IMR-90 (cell line): ENCODE measurements at regions not wholly inside any gene's neighbourhood (a gene's known extent, or its start where the extent isn't known, plus 50 kb on each side); places are given as distances from the start of the nearest gene placed in this dataset.

Source experiments
- ATAC-seq: fragments of 200-7000 bp; cut with Tn5 transposase; 2 replicates; pipeline ENCODE4 v1.9.1; 2020; ENCODE audit warnings: low read depth, mild to moderate bottlenecking, moderate library complexity
- BruUV-seq: library from RNA; stranded (reverse); fragments of 400-500 nt; replicated peaks from 2 replicates; lab custom pipeline; 2021; lab: Mats Ljungman, UMichigan
- CTCF ChIA-PET: fragments of 300-600 bp; formaldehyde crosslinking; extraction: SDS; loops from one replicate; lab custom pipeline; 2021; ENCODE audit warnings: antibody characterized with exemption; lab: Yijun Ruan, JAX
- POLR2A ChIA-PET: fragments of 300-600 bp; sonication (Branson Sonifier 250); formaldehyde crosslinking; loops from one replicate; lab custom pipeline; 2022; ENCODE audit warnings: antibody characterized with exemption; ENCODE audit not compliant: unreplicated experiment; lab: Charles Lee
- DNase-seq: peaks from one replicate; pipeline ENCODE4 v3.0.0; 2013
- H2AFZ ChIP-seq: replicated peaks from 2 replicates; pipeline ENCODE3; 2013; ENCODE audit warnings: low read length, mild to moderate bottlenecking; ENCODE audit not compliant: poor library complexity
- H2AK5ac ChIP-seq: 2 replicates; pipeline ENCODE4 v1.6.1; 2013; ENCODE audit warnings: low read depth, low read length, inconsistent platforms
- H2AK9ac ChIP-seq: replicated peaks from 2 replicates; pipeline ENCODE3; 2013; ENCODE audit warnings: mild to moderate bottlenecking, low read depth, low read length, moderate library complexity; ENCODE audit not compliant: poor library complexity
- H2BK120ac ChIP-seq: 2 replicates; pipeline ENCODE4 v1.6.1; 2013; ENCODE audit warnings: low read depth, low read length, inconsistent platforms
- H2BK15ac ChIP-seq: 3 replicates; pipeline ENCODE4 v1.6.1; 2013; ENCODE audit warnings: low read depth, low read length, inconsistent platforms
- H2BK20ac ChIP-seq: 2 replicates; pipeline ENCODE4 v1.6.1; 2013; ENCODE audit warnings: low read depth, mild to moderate bottlenecking, inconsistent platforms, low read length, moderate library complexity
- H2BK5ac ChIP-seq: 2 replicates; pipeline ENCODE4 v1.6.1; 2013; ENCODE audit warnings: mild to moderate bottlenecking, low read depth, low read length, inconsistent platforms; ENCODE audit not compliant: poor library complexity, severe bottlenecking
- H3K14ac ChIP-seq: replicated peaks from 2 replicates; pipeline ENCODE4 v1.6.1; 2013; ENCODE audit warnings: low read depth, low read length, inconsistent platforms
- H3K18ac ChIP-seq: 2 replicates; pipeline ENCODE4 v1.6.1; 2013; ENCODE audit warnings: low read depth, low read length, control low read depth
- H3K23ac ChIP-seq: 2 replicates; pipeline ENCODE4 v1.6.1; 2013; ENCODE audit warnings: low read depth, low read length, inconsistent platforms
- H3K27ac ChIP-seq: 2 replicates; pipeline ENCODE4 v1.5.1; 2013; ENCODE audit warnings: mild to moderate bottlenecking, control low read depth, low read length; ENCODE audit not compliant: insufficient read depth
- H3K27me3 ChIP-seq: 2 replicates; pipeline ENCODE4 v1.6.1; 2013; ENCODE audit warnings: low read length; ENCODE audit not compliant: control insufficient read depth, insufficient read depth
- H3K36me3 ChIP-seq: 2 replicates; pipeline ENCODE4 v1.6.1; 2013; ENCODE audit warnings: low read length, mixed read lengths; ENCODE audit not compliant: control insufficient read depth, insufficient read depth
- H3K4ac ChIP-seq: 2 replicates; pipeline ENCODE4 v1.6.1; 2013; ENCODE audit warnings: low read depth, low read length, inconsistent platforms
- H3K4me1 ChIP-seq: 2 replicates; pipeline ENCODE4 v1.6.1; 2013; ENCODE audit warnings: low read length, mixed read lengths; ENCODE audit not compliant: control insufficient read depth, insufficient read depth
- H3K4me2 ChIP-seq: 2 replicates; pipeline ENCODE4 v1.6.1; 2013; ENCODE audit warnings: low read depth, mild to moderate bottlenecking, control low read depth, low read length, moderate library complexity
- H3K4me3 ChIP-seq: 2 replicates; pipeline ENCODE4 v1.5.1; 2013; ENCODE audit warnings: low read depth, mild to moderate bottlenecking, control low read depth, low read length, moderate library complexity; ENCODE audit not compliant: insufficient read depth
- H3K56ac ChIP-seq: 2 replicates; pipeline ENCODE4 v1.6.1; 2013; ENCODE audit warnings: low read length, inconsistent platforms; ENCODE audit not compliant: insufficient read depth; ENCODE audit errors: extremely low read depth
- H3K79me1 ChIP-seq, 2 experiments: 2 replicates each; pipeline ENCODE4 v1.6.1; 2013; ENCODE audit warnings: low read length in 2 of 2, inconsistent platforms in 1 of 2, low read depth in 1 of 2
- H3K9ac ChIP-seq: 2 replicates; pipeline ENCODE4 v1.6.1; 2013; ENCODE audit warnings: low read depth, low read length, control low read depth
- H3K9me1 ChIP-seq: 2 replicates; pipeline ENCODE4 v1.6.1; 2013; ENCODE audit warnings: low read length, inconsistent platforms; ENCODE audit not compliant: insufficient read depth
- H3K9me3 ChIP-seq: 2 replicates; pipeline ENCODE4 v1.6.1; 2013; ENCODE audit warnings: low read length; ENCODE audit not compliant: control insufficient read depth, insufficient read depth
- H4K20me1 ChIP-seq: 2 replicates; pipeline ENCODE4 v1.6.1; 2013; ENCODE audit warnings: low read length, inconsistent platforms; ENCODE audit not compliant: insufficient read depth
- H4K5ac ChIP-seq: 2 replicates; pipeline ENCODE4 v1.6.1; 2013; ENCODE audit warnings: mild to moderate bottlenecking, low read depth, low read length, control low read depth
- H4K8ac ChIP-seq, 2 experiments: 2 replicates each; pipeline ENCODE4 v1.6.1; 2013; ENCODE audit warnings: low read depth in 2 of 2, low read length in 2 of 2, control low read depth in 1 of 2, inconsistent platforms in 1 of 2
- H4K91ac ChIP-seq: 2 replicates; pipeline ENCODE4 v1.6.1; 2013; ENCODE audit warnings: low read depth, low read length, inconsistent platforms; ENCODE audit not compliant: insufficient read depth
- BHLHE40 ChIP-seq: fragments of 150-350 bp; IDR thresholded peaks from 2 replicates; pipeline ENCODE4 v1.6.1; 2016; ENCODE audit warnings: mild to moderate bottlenecking, low read depth, low read length
- CHD1 ChIP-seq: IDR thresholded peaks from 2 replicates; pipeline ENCODE4 v1.6.1; 2012; ENCODE audit warnings: low read depth, low read length, improper control_type of control experiment
- FOS ChIP-seq: fragments of 150-350 bp; IDR thresholded peaks from 2 replicates; pipeline ENCODE4 v1.6.1; 2016; ENCODE audit warnings: low read depth, low read length
- MAFK ChIP-seq: IDR thresholded peaks from 2 replicates; pipeline ENCODE4 v1.6.1; 2012; ENCODE audit warnings: low read depth, low read length, improper control_type of control experiment
- MAZ ChIP-seq: IDR thresholded peaks from 2 replicates; pipeline ENCODE4 v1.6.1; 2012; ENCODE audit warnings: low read depth, mild to moderate bottlenecking, low read length, improper control_type of control experiment, moderate library complexity, borderline replicate concordance
- MXI1 ChIP-seq: IDR thresholded peaks from 2 replicates; pipeline ENCODE4 v1.6.1; 2012; ENCODE audit warnings: low read depth, mild to moderate bottlenecking, low read length, moderate library complexity, borderline replicate concordance
- POLR2A ChIP-seq: IDR thresholded peaks from 2 replicates; pipeline ENCODE4 v1.6.1; 2012; ENCODE audit warnings: mild to moderate bottlenecking, low read depth, low read length
- RFX5 ChIP-seq: IDR thresholded peaks from 2 replicates; pipeline ENCODE4 v1.8.0; 2012; ENCODE audit warnings: low read depth, mild to moderate bottlenecking, low read length, moderate library complexity
- USF2 ChIP-seq: fragments of 150-350 bp; IDR thresholded peaks from 2 replicates; pipeline ENCODE4 v1.6.1; 2017; ENCODE audit warnings: mild to moderate bottlenecking, antibody characterized with exemption, low read length, low read depth
- WGBS, 2 experiments: methylation state at CpG; one replicate each; pipeline versions ENCODE4 v1.1.5 to v1.1.7; 2013; ENCODE audit warnings: missing lambda C conversion rate in 2 of 2; ENCODE audit not compliant: insufficient read length in 1 of 2; ENCODE audit errors: extremely low coverage in 2 of 2; 5-methylcytosine and 5-hydroxymethylcytosine counted together
- dilution Hi-C: fragments of 300-500 bp; cut with HindIII; formaldehyde crosslinking; loops from one replicate; pipeline ENCODE4 v1.14.3; 2018; ENCODE audit warnings: low sequenced_read_pairs; ENCODE audit not compliant: unreplicated experiment
- in situ Hi-C: fragments of 300-500 bp; cut with MboI; formaldehyde crosslinking; loops from 3 replicates; pipeline ENCODE4 v1.14.3; 2019; ENCODE audit warnings: low sequenced_read_pairs, inconsistent platforms, mixed read lengths
- intact Hi-C: fragments of 100-400 bp; cut with micrococcal nuclease; formaldehyde crosslinking; loops from 2 replicates; pipeline ENCODE4 v1.10.0; 2022
- TF ChIP-seq, protein P1 (sequence below): conservative IDR thresholded peaks from 2 replicates; pipeline ENCODE4 v1.5.1; 2012; ENCODE audit warnings: mild to moderate bottlenecking, low read depth, low read length, improper control_type of control experiment
- TF ChIP-seq, protein P2 (sequence below): fragments of 150-350 bp; IDR thresholded peaks from 2 replicates; pipeline ENCODE4 v1.6.1; 2016; ENCODE audit warnings: low read depth, mild to moderate bottlenecking, low read length, moderate library complexity, borderline replicate concordance

DNA sequence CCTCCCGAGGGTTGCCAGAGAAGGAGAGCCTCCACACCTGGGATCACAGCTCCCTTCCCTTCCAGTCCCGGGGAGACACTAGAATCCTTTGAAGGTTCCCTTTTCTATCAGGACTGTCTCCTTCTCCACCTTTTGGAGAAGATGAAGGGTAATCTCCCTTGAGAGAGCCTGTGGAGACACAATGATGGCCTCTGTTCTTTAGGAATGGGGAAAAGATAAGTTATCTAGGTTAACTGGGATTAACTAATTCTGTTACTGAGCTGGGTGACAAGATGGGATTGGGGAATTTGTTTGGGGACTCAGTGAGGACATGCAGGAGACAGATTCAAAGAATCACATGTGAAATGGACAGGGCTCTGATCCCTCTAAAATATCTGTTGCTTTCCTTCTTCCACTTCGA is 181.1 kb upstream of the BMPER start:
- in situ Hi-C loops: no loop called here
- Histone ChIP-seq H4K91ac (no peak overlapping the region), H3K9me3 (peaks cover 3% of the 10 kb centered on the region; the same call in 1 of the 2 replicates), H3K18ac (no peak overlapping the region), H3K4me3 (no peak overlapping the region), H2BK20ac (no peak overlapping the region; the same call in 1 of the 2 replicates), H2AFZ (no peak overlapping the region), H2AK9ac (no peak overlapping the region), H3K4me1 (peaks cover 11% of the 10 kb centered on the region), H2AK5ac (no peak overlapping the region), H2BK5ac (no peak overlapping the region), H3K4ac (no peak overlapping the region), H3K27me3 (peaks cover 5% of the 10 kb centered on the region; the same call in 1 of the 2 replicates), H3K27ac (no peak overlapping the region), H3K36me3 (no peaks in the 10 kb centered on the region), H2BK15ac (no peak overlapping the region), H2BK120ac (no peak overlapping the region), H3K79me1 (no peaks in the 10 kb centered on the region), H3K9ac (no peak overlapping the region), H3K56ac (no peak overlapping the region), H4K8ac (no peak overlapping the region), H4K20me1 (no peaks in the 10 kb centered on the region), H3K4me2 (no peak overlapping the region), H4K5ac (no peak overlapping the region), H3K14ac (no peak overlapping the region), H3K23ac (no peak overlapping the region), H3K9me1 (peaks cover 2% of the 10 kb centered on the region; the same call in 1 of the 2 replicates)
- CTCF ChIA-PET: no interaction called here
- dilution Hi-C loops: no loop called here
- POLR2A ChIA-PET: no interaction called here
- TF ChIP-seq CHD1 (no peak), BHLHE40 (no peak), RFX5 (no peak), POLR2A (no peak), USF2 (no peak), MAFK (no peak), MAZ (no peak), FOS (no peak), MXI1 (no peak)
- TF ChIP-seq, protein P1, sequence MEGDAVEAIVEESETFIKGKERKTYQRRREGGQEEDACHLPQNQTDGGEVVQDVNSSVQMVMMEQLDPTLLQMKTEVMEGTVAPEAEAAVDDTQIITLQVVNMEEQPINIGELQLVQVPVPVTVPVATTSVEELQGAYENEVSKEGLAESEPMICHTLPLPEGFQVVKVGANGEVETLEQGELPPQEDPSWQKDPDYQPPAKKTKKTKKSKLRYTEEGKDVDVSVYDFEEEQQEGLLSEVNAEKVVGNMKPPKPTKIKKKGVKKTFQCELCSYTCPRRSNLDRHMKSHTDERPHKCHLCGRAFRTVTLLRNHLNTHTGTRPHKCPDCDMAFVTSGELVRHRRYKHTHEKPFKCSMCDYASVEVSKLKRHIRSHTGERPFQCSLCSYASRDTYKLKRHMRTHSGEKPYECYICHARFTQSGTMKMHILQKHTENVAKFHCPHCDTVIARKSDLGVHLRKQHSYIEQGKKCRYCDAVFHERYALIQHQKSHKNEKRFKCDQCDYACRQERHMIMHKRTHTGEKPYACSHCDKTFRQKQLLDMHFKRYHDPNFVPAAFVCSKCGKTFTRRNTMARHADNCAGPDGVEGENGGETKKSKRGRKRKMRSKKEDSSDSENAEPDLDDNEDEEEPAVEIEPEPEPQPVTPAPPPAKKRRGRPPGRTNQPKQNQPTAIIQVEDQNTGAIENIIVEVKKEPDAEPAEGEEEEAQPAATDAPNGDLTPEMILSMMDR: no peak
- TF ChIP-seq, protein P2, sequence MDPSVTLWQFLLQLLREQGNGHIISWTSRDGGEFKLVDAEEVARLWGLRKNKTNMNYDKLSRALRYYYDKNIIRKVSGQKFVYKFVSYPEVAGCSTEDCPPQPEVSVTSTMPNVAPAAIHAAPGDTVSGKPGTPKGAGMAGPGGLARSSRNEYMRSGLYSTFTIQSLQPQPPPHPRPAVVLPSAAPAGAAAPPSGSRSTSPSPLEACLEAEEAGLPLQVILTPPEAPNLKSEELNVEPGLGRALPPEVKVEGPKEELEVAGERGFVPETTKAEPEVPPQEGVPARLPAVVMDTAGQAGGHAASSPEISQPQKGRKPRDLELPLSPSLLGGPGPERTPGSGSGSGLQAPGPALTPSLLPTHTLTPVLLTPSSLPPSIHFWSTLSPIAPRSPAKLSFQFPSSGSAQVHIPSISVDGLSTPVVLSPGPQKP: no peak
- no peak for DNase-seq
- intact Hi-C loops: no loop called here
- no CpG with 5 or more reads among the region's 3 CpGs for WGBS, 2 experiments
- BruUV-seq: no TSS peak
- ATAC-seq: no peak
